WTC11 (cell line): ENCODE measurements at regions not wholly inside any gene's neighbourhood (a gene's known extent, or its start where the extent isn't known, plus 50 kb on each side); places are given as distances from the start of the nearest gene placed in this dataset.

Experiments used
- ATAC-seq: fragments of 200-7000 bp; cut with Tn5 transposase; 2 replicates; pipeline ENCODE4 v1.10.0; 2021; ENCODE audit warnings: mild to moderate bottlenecking, moderate library complexity
- CTCF ChIA-PET: fragments of 300-600 bp; sonication (Branson Sonifier 250); formaldehyde crosslinking; loops from one replicate; lab custom pipeline; 2021; ENCODE audit warnings: antibody characterized with exemption; lab: Charles Lee
- POLR2A ChIA-PET: fragments of 350-600 bp; sonication (Branson Sonifier 250); formaldehyde crosslinking; loops from one replicate; lab custom pipeline; 2021; ENCODE audit warnings: antibody characterized with exemption; lab: Charles Lee
- DNase-seq: peaks from one replicate; pipeline ENCODE4 v3.0.0; 2021; ENCODE audit warnings: low spot score
- H3K27ac Mint-ChIP-seq: 2 replicates; pipeline ENCODE4 v1.8.0; 2021; ENCODE audit warnings: mixed read lengths
- H3K27me3 Mint-ChIP-seq: 2 replicates; pipeline ENCODE4 v1.8.0; 2021; ENCODE audit warnings: low read depth, mild to moderate bottlenecking, moderate library complexity, mixed read lengths
- H3K36me3 Mint-ChIP-seq: 2 replicates; pipeline ENCODE4 v1.8.0; 2021; ENCODE audit warnings: mixed read lengths
- H3K4me1 Mint-ChIP-seq: 2 replicates; pipeline ENCODE4 v1.8.0; 2022; ENCODE audit warnings: mixed read lengths
- H3K4me3 Mint-ChIP-seq: 2 replicates; pipeline ENCODE4 v1.8.0; 2021; ENCODE audit warnings: mild to moderate bottlenecking, moderate library complexity, mixed read lengths
- H3K9me3 Mint-ChIP-seq: 2 replicates; pipeline ENCODE4 v1.8.0; 2021; ENCODE audit warnings: mixed read lengths
- ATF1 ChIP-seq: sonication (generic); formaldehyde crosslinking; IDR thresholded peaks from 2 replicates; pipeline ENCODE4 v1.8.1; 2023; ENCODE audit warnings: mild to moderate bottlenecking, moderate library complexity, missing genetic modification reagents
- CDX4 ChIP-seq: fragments of 250-450 bp; sonication (Bioruptor Pico); IDR thresholded peaks from 2 replicates; pipeline ENCODE4 v1.9.0; 2021; ENCODE audit warnings: moderate library complexity, mild to moderate bottlenecking, inconsistent platforms, borderline replicate concordance
- EMX1 ChIP-seq: fragments of 250-450 bp; sonication (Bioruptor Pico); IDR thresholded peaks from 2 replicates; pipeline ENCODE4 v1.8.0; 2021; ENCODE audit warnings: mild to moderate bottlenecking
- GABPB1 ChIP-seq: sonication (generic); formaldehyde crosslinking; IDR thresholded peaks from 2 replicates; pipeline ENCODE4 v1.8.1; 2023; ENCODE audit warnings: mild to moderate bottlenecking, missing genetic modification reagents
- HMGA2 ChIP-seq: fragments of 250-450 bp; sonication (Bioruptor Pico); IDR thresholded peaks from 2 replicates; pipeline ENCODE4 v1.4.0; 2021; ENCODE audit warnings: mild to moderate bottlenecking, moderate library complexity
- IRF2 ChIP-seq: sonication (generic); formaldehyde crosslinking; IDR thresholded peaks from 2 replicates; pipeline ENCODE4 v1.8.0; 2022; ENCODE audit warnings: low read depth, missing genetic modification reagents, borderline replicate concordance
- JUN ChIP-seq: sonication (generic); formaldehyde crosslinking; IDR thresholded peaks from 2 replicates; pipeline ENCODE4 v1.8.0; 2023; ENCODE audit warnings: mild to moderate bottlenecking, missing genetic modification reagents
- MXD4 ChIP-seq: fragments of 250-450 bp; sonication (Bioruptor Pico); IDR thresholded peaks from 2 replicates; pipeline ENCODE4 v1.8.0; 2021; ENCODE audit warnings: mild to moderate bottlenecking, moderate library complexity, borderline replicate concordance
- NFYB ChIP-seq: sonication (generic); formaldehyde crosslinking; conservative IDR thresholded peaks from 2 replicates; pipeline ENCODE4 v1.8.0; 2022; ENCODE audit warnings: low read depth, missing genetic modification reagents
- NR2C2 ChIP-seq: sonication (generic); formaldehyde crosslinking; IDR thresholded peaks from 2 replicates; pipeline ENCODE4 v1.8.0; 2022; ENCODE audit warnings: mild to moderate bottlenecking, missing genetic modification reagents
- SP1 ChIP-seq: sonication (generic); formaldehyde crosslinking; conservative IDR thresholded peaks from 2 replicates; pipeline ENCODE4 v1.8.1; 2022; ENCODE audit warnings: missing genetic modification reagents
- ZBTB43 ChIP-seq: sonication (generic); formaldehyde crosslinking; IDR thresholded peaks from 2 replicates; pipeline ENCODE4 v1.8.1; 2023; ENCODE audit warnings: mild to moderate bottlenecking, missing genetic modification reagents
- ZNF219 ChIP-seq: sonication (generic); formaldehyde crosslinking; IDR thresholded peaks from 2 replicates; pipeline ENCODE4 v1.8.0; 2023; ENCODE audit warnings: missing genetic modification reagents, mild to moderate bottlenecking, borderline replicate concordance
- ZNF416 ChIP-seq: fragments of 250-450 bp; sonication (Bioruptor Pico); IDR thresholded peaks from 2 replicates; pipeline ENCODE4 v1.9.0; 2021; ENCODE audit warnings: mild to moderate bottlenecking, inconsistent platforms
- ZNF425 ChIP-seq: fragments of 250-450 bp; sonication (Bioruptor Pico); conservative IDR thresholded peaks from 2 replicates; pipeline ENCODE4 v1.9.0; 2021; ENCODE audit warnings: mild to moderate bottlenecking
- ZNF671 ChIP-seq: fragments of 250-450 bp; sonication (Bioruptor Pico); IDR thresholded peaks from 2 replicates; pipeline ENCODE4 v1.8.0; 2021; ENCODE audit warnings: mild to moderate bottlenecking
- TF ChIP-seq, protein P1 (sequence below): sonication (generic); formaldehyde crosslinking; IDR thresholded peaks from 2 replicates; pipeline ENCODE4 v1.8.1; 2022; ENCODE audit warnings: missing genetic modification reagents, borderline replicate concordance
- TF ChIP-seq, protein P2 (sequence below): sonication (generic); formaldehyde crosslinking; conservative IDR thresholded peaks from 2 replicates; pipeline ENCODE4 v1.8.1; 2022; ENCODE audit warnings: mild to moderate bottlenecking, missing genetic modification reagents
- TF ChIP-seq, protein P3 (sequence below): sonication (generic); formaldehyde crosslinking; IDR thresholded peaks from 2 replicates; pipeline ENCODE4 v1.8.1; 2022; ENCODE audit warnings: low read depth, missing genetic modification reagents, borderline replicate concordance
- TF ChIP-seq, protein P4 (sequence below): fragments of 250-450 bp; sonication (Bioruptor Pico); IDR thresholded peaks from 2 replicates; pipeline ENCODE4 v1.9.0; 2021; ENCODE audit warnings: mild to moderate bottlenecking

GRCh38 chr12:115357681-115358080 is 673.7 kb upstream of the TBX3 start:
- Mint-ChIP-seq H3K27ac (no peak overlapping the region), H3K4me3 (no peak overlapping the region), H3K4me1 (peaks cover 6% of the 10 kb centered on the region), H3K27me3 (no peaks in the 10 kb centered on the region), H3K36me3 (no peaks in the 10 kb centered on the region), H3K9me3 (no peaks in the 10 kb centered on the region)
- ATAC-seq (no peak), DNase-seq (no peak)
- ChIA-PET POLR2A (no interaction called here), CTCF (no interaction called here)
- TF ChIP-seq ZBTB43 (CRISPR knock-in tag): no peak
- TF ChIP-seq, protein P1, sequence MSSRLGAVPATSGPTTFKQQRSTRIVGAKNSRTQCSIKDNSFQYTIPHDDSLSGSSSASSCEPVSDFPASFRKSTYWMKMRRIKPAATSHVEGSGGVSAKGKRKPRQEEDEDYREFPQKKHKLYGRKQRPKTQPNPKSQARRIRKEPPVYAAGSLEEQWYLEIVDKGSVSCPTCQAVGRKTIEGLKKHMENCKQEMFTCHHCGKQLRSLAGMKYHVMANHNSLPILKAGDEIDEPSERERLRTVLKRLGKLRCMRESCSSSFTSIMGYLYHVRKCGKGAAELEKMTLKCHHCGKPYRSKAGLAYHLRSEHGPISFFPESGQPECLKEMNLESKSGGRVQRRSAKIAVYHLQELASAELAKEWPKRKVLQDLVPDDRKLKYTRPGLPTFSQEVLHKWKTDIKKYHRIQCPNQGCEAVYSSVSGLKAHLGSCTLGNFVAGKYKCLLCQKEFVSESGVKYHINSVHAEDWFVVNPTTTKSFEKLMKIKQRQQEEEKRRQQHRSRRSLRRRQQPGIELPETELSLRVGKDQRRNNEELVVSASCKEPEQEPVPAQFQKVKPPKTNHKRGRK (CRISPR knock-in tag): no peak
- no peak for TF ChIP-seq JUN (CRISPR knock-in tag)
- no peak for TF ChIP-seq ATF1 (CRISPR knock-in tag)
- TF ChIP-seq, protein P2, sequence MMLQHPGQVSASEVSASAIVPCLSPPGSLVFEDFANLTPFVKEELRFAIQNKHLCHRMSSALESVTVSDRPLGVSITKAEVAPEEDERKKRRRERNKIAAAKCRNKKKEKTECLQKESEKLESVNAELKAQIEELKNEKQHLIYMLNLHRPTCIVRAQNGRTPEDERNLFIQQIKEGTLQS (CRISPR knock-in tag): no peak
- no peak for TF ChIP-seq NR2C2

GRCh38 chr12:115355301-115355700 is 671.3 kb upstream of the TBX3 start:
- TF ChIP-seq ZNF416 (CRISPR knock-in tag): no peak
- TF ChIP-seq, protein P3, sequence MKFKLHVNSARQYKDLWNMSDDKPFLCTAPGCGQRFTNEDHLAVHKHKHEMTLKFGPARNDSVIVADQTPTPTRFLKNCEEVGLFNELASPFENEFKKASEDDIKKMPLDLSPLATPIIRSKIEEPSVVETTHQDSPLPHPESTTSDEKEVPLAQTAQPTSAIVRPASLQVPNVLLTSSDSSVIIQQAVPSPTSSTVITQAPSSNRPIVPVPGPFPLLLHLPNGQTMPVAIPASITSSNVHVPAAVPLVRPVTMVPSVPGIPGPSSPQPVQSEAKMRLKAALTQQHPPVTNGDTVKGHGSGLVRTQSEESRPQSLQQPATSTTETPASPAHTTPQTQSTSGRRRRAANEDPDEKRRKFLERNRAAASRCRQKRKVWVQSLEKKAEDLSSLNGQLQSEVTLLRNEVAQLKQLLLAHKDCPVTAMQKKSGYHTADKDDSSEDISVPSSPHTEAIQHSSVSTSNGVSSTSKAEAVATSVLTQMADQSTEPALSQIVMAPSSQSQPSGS (CRISPR knock-in tag): no peak
- no peak for TF ChIP-seq HMGA2 (CRISPR knock-in tag)
- no peak for TF ChIP-seq EMX1 (CRISPR knock-in tag)
- no peak for TF ChIP-seq SP1 (CRISPR knock-in tag)
- TF ChIP-seq MXD4 (CRISPR knock-in tag): no peak
- DNase-seq (no peak), ATAC-seq (no peak)
- POLR2A ChIA-PET: no interaction called here
- Mint-ChIP-seq H3K9me3 (no peaks in the 10 kb centered on the region), H3K27ac (no peak overlapping the region), H3K36me3 (no peaks in the 10 kb centered on the region), H3K27me3 (no peaks in the 10 kb centered on the region), H3K4me1 (0 out of 2 replicates have a peak, but pooled peaks cover 3% of the 10 kb centered on the region), H3K4me3 (no peak overlapping the region)
- CTCF ChIA-PET: no interaction called here

- no peak for ATAC-seq
- ChIA-PET CTCF (no interaction called here), POLR2A (interaction anchor here (0.6 kb wide), 1 partner anchor 29 kb away, joined by 3 read pairs; no protein-coding TSS in a partner anchor)
- H3K27me3 Mint-ChIP-seq: no peaks in the 10 kb centered on the region
- H3K27ac Mint-ChIP-seq: no peak overlapping the region
- H3K4me1 Mint-ChIP-seq: 0 out of 2 replicates have a peak, but pooled peaks cover 3% of the 10 kb centered on the region
- H3K36me3 Mint-ChIP-seq: no peaks in the 10 kb centered on the region
- DNase-seq: no peak
- TF ChIP-seq ZNF219 (CRISPR knock-in tag) (no peak), NFYB (CRISPR knock-in tag) (no peak), ZNF416 (CRISPR knock-in tag) (no peak), CDX4 (CRISPR knock-in tag) (no peak), ZNF425 (CRISPR knock-in tag) (no peak), GABPB1 (CRISPR knock-in tag) (no peak), IRF2 (CRISPR knock-in tag) (no peak), ZNF671 (CRISPR knock-in tag) (no peak)
- TF ChIP-seq, protein P4, sequence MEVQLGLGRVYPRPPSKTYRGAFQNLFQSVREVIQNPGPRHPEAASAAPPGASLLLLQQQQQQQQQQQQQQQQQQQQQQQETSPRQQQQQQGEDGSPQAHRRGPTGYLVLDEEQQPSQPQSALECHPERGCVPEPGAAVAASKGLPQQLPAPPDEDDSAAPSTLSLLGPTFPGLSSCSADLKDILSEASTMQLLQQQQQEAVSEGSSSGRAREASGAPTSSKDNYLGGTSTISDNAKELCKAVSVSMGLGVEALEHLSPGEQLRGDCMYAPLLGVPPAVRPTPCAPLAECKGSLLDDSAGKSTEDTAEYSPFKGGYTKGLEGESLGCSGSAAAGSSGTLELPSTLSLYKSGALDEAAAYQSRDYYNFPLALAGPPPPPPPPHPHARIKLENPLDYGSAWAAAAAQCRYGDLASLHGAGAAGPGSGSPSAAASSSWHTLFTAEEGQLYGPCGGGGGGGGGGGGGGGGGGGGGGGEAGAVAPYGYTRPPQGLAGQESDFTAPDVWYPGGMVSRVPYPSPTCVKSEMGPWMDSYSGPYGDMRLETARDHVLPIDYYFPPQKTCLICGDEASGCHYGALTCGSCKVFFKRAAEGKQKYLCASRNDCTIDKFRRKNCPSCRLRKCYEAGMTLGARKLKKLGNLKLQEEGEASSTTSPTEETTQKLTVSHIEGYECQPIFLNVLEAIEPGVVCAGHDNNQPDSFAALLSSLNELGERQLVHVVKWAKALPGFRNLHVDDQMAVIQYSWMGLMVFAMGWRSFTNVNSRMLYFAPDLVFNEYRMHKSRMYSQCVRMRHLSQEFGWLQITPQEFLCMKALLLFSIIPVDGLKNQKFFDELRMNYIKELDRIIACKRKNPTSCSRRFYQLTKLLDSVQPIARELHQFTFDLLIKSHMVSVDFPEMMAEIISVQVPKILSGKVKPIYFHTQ (CRISPR knock-in tag): no peak
- TF ChIP-seq, all 79 proteins: peak for 0
- H3K9me3 Mint-ChIP-seq: no peaks in the 10 kb centered on the region
- H3K4me3 Mint-ChIP-seq: no peak overlapping the region
Measured at GRCh38 chr12:115354007-115354890, 670.3 kb upstream of the TBX3 start.
